ENCODE measurements at regions not wholly inside any gene's neighbourhood (a gene's known extent, or its start where the extent isn't known, plus 50 kb on each side); places are given as distances from the start of the nearest gene placed in this dataset.
"Not testable (repeated sequence)": the region's sequence is repeated elsewhere in the genome, so short reads cannot be mapped to it uniquely, and the experiment has no call there.

GRCh38 chr4:57989430-57989829 lies 879.2 kb upstream of the IGFBP7 start:
- no peaks in the 10 kb centered on the region for H3K27me3 ChIP-seq (ENCODE audit: control insufficient read depth in 3 of 3, insufficient read depth in 3 of 3, low read length in 3 of 3)
- FAIRE-seq: no peak
- H3K27ac ChIP-seq (ENCODE audit: low read depth in 1 of 3, low read length in 2 of 3): no peak overlapping the region
- WGBS, 3 donors: 81 to 86% (median 85%) methylated on average over 6 of the region's 6 CpGs
- DNase-seq: no peak
- no peaks in the 10 kb centered on the region for H3K4me1 ChIP-seq (ENCODE audit: control insufficient read depth in 3 of 3, insufficient read depth in 2 of 3, low read depth in 1 of 3, low read length in 2 of 3)
- no peaks in the 10 kb centered on the region for H3K9me3 ChIP-seq (ENCODE audit: control insufficient read depth in 2 of 2, insufficient read depth in 1 of 2, low read depth in 1 of 2, low read length in 1 of 2)
- H3K36me3 ChIP-seq (ENCODE audit: control insufficient read depth in 3 of 3, insufficient read depth in 2 of 3, low read depth in 1 of 3, low read length in 3 of 3): no peaks in the 10 kb centered on the region
- H3K4me3 ChIP-seq (ENCODE audit: low read depth in 1 of 3, low read length in 3 of 3): no peak overlapping the region

GRCh38 chr4:57985161-57985560 lies 875.0 kb upstream of the IGFBP7 start:
- Histone ChIP-seq H3K4me3 (ENCODE audit: low read depth in 1 of 3, low read length in 3 of 3) (no peak overlapping the region), H3K9me3 (ENCODE audit: control insufficient read depth in 2 of 2, insufficient read depth in 1 of 2, low read depth in 1 of 2, low read length in 1 of 2) (no peaks in the 10 kb centered on the region), H3K27me3 (ENCODE audit: control insufficient read depth in 3 of 3, insufficient read depth in 3 of 3, low read length in 3 of 3) (no peaks in the 10 kb centered on the region), H3K4me1 (ENCODE audit: control insufficient read depth in 3 of 3, insufficient read depth in 2 of 3, low read depth in 1 of 3, low read length in 2 of 3) (no peaks in the 10 kb centered on the region), H3K36me3 (ENCODE audit: control insufficient read depth in 3 of 3, insufficient read depth in 2 of 3, low read depth in 1 of 3, low read length in 3 of 3) (no peaks in the 10 kb centered on the region), H3K27ac (ENCODE audit: low read depth in 1 of 3, low read length in 2 of 3) (no peak overlapping the region)
- no peak for DNase-seq
- no peak for FAIRE-seq

- WGBS, 3 donors: 56 to 70% (median 57%) methylated on average over 5 of the region's 5 CpGs
Observed at GRCh38 chr4:57981123-57981522, 870.9 kb upstream of the IGFBP7 start.

GRCh38 chr4:57974821-57975220 lies 864.6 kb upstream of the IGFBP7 start:
- H3K27me3 ChIP-seq (ENCODE audit: control insufficient read depth in 3 of 3, insufficient read depth in 3 of 3, low read length in 3 of 3): no peaks in the 10 kb centered on the region
- no peaks in the 10 kb centered on the region for H3K9me3 ChIP-seq (ENCODE audit: control insufficient read depth in 2 of 2, insufficient read depth in 1 of 2, low read depth in 1 of 2, low read length in 1 of 2)
- no peak overlapping the region for H3K27ac ChIP-seq (ENCODE audit: low read depth in 1 of 3, low read length in 2 of 3)
- DNase-seq (no peak), FAIRE-seq (no peak)
- no peaks in the 10 kb centered on the region for H3K4me1 ChIP-seq (ENCODE audit: control insufficient read depth in 3 of 3, insufficient read depth in 2 of 3, low read depth in 1 of 3, low read length in 2 of 3)
- no peaks in the 10 kb centered on the region for H3K36me3 ChIP-seq (ENCODE audit: control insufficient read depth in 3 of 3, insufficient read depth in 2 of 3, low read depth in 1 of 3, low read length in 3 of 3)
- H3K4me3 ChIP-seq (ENCODE audit: low read depth in 1 of 3, low read length in 3 of 3): no peak overlapping the region
- WGBS, 3 donors: 74 to 82% (median 80%) methylated on average over 4 of the region's 4 CpGs

More at GRCh38 chr4:57981123-57981522, 870.9 kb upstream of the IGFBP7 start:
- Histone ChIP-seq H3K27me3 (ENCODE audit: control insufficient read depth in 3 of 3, insufficient read depth in 3 of 3, low read length in 3 of 3) (no peaks in the 10 kb centered on the region), H3K36me3 (ENCODE audit: control insufficient read depth in 3 of 3, insufficient read depth in 2 of 3, low read depth in 1 of 3, low read length in 3 of 3) (no peaks in the 10 kb centered on the region), H3K4me1 (ENCODE audit: control insufficient read depth in 3 of 3, insufficient read depth in 2 of 3, low read depth in 1 of 3, low read length in 2 of 3) (no peaks in the 10 kb centered on the region), H3K27ac (ENCODE audit: low read depth in 1 of 3, low read length in 2 of 3) (no peak overlapping the region), H3K9me3 (ENCODE audit: control insufficient read depth in 2 of 2, insufficient read depth in 1 of 2, low read depth in 1 of 2, low read length in 1 of 2) (no peaks in the 10 kb centered on the region), H3K4me3 (ENCODE audit: low read depth in 1 of 3, low read length in 3 of 3) (no peak overlapping the region)
- no peak for FAIRE-seq
- no peak for DNase-seq

GRCh38 chr4:57973819-57974218 lies 863.6 kb upstream of the IGFBP7 start:
- no peak overlapping the region for H3K27ac ChIP-seq (ENCODE audit: low read depth in 1 of 3, low read length in 2 of 3)
- H3K4me3 ChIP-seq (ENCODE audit: low read depth in 1 of 3, low read length in 3 of 3): no peak overlapping the region
- H3K27me3 ChIP-seq (ENCODE audit: control insufficient read depth in 3 of 3, insufficient read depth in 3 of 3, low read length in 3 of 3): no peaks in the 10 kb centered on the region
- DNase-seq (no peak), FAIRE-seq (no peak)
- no peaks in the 10 kb centered on the region for H3K9me3 ChIP-seq (ENCODE audit: control insufficient read depth in 2 of 2, insufficient read depth in 1 of 2, low read depth in 1 of 2, low read length in 1 of 2)
- no peaks in the 10 kb centered on the region for H3K4me1 ChIP-seq (ENCODE audit: control insufficient read depth in 3 of 3, insufficient read depth in 2 of 3, low read depth in 1 of 3, low read length in 2 of 3)
- H3K36me3 ChIP-seq (ENCODE audit: control insufficient read depth in 3 of 3, insufficient read depth in 2 of 3, low read depth in 1 of 3, low read length in 3 of 3): no peaks in the 10 kb centered on the region
- 69 to 77% (median 76%) methylated on average over 1 of the region's 1 CpG for WGBS, 3 donors

- Histone ChIP-seq H3K4me3 (ENCODE audit: low read depth in 1 of 3, low read length in 3 of 3) (no peak overlapping the region), H3K36me3 (ENCODE audit: control insufficient read depth in 3 of 3, insufficient read depth in 2 of 3, low read depth in 1 of 3, low read length in 3 of 3) (no peaks in the 10 kb centered on the region), H3K4me1 (ENCODE audit: control insufficient read depth in 3 of 3, insufficient read depth in 2 of 3, low read depth in 1 of 3, low read length in 2 of 3) (no peaks in the 10 kb centered on the region), H3K27ac (ENCODE audit: low read depth in 1 of 3, low read length in 2 of 3) (no peak overlapping the region), H3K9me3 (ENCODE audit: control insufficient read depth in 2 of 2, insufficient read depth in 1 of 2, low read depth in 1 of 2, low read length in 1 of 2) (peaks cover 0 to 11% of the 10 kb centered on the region in 2 donors), H3K27me3 (ENCODE audit: control insufficient read depth in 3 of 3, insufficient read depth in 3 of 3, low read length in 3 of 3) (no peaks in the 10 kb centered on the region)
- no peak for DNase-seq
- no peak for FAIRE-seq
Observed at GRCh38 chr4:57971261-57971660, 861.1 kb upstream of the IGFBP7 start.

- H3K4me1 ChIP-seq (ENCODE audit: control insufficient read depth in 3 of 3, insufficient read depth in 2 of 3, low read depth in 1 of 3, low read length in 2 of 3): no peaks in the 10 kb centered on the region
- FAIRE-seq (no peak), DNase-seq (no peak)
- H3K27ac ChIP-seq (ENCODE audit: low read depth in 1 of 3, low read length in 2 of 3): no peak overlapping the region
- no peaks in the 10 kb centered on the region for H3K27me3 ChIP-seq (ENCODE audit: control insufficient read depth in 3 of 3, insufficient read depth in 3 of 3, low read length in 3 of 3)
- WGBS, 3 donors: 87 to 94% (median 94%) methylated on average over 21 to 23 of the region's 23 CpGs
- no peak overlapping the region for H3K4me3 ChIP-seq (ENCODE audit: low read depth in 1 of 3, low read length in 3 of 3)
- H3K9me3 ChIP-seq (ENCODE audit: control insufficient read depth in 2 of 2, insufficient read depth in 1 of 2, low read depth in 1 of 2, low read length in 1 of 2): peaks cover 0 to 11% of the 10 kb centered on the region in 2 donors
- no peaks in the 10 kb centered on the region for H3K36me3 ChIP-seq (ENCODE audit: control insufficient read depth in 3 of 3, insufficient read depth in 2 of 3, low read depth in 1 of 3, low read length in 3 of 3)
Observed at GRCh38 chr4:57966987-57967760, 857.0 kb upstream of the IGFBP7 start.

- not testable (repeated sequence) for FAIRE-seq; DNase-seq; H3K4me3 ChIP-seq (ENCODE audit: low read depth in 1 of 3, low read length in 3 of 3); H3K27me3 ChIP-seq (ENCODE audit: control insufficient read depth in 3 of 3, insufficient read depth in 3 of 3, low read length in 3 of 3); H3K36me3 ChIP-seq (ENCODE audit: control insufficient read depth in 3 of 3, insufficient read depth in 2 of 3, low read depth in 1 of 3, low read length in 3 of 3); H3K4me1 ChIP-seq (ENCODE audit: control insufficient read depth in 3 of 3, insufficient read depth in 2 of 3, low read depth in 1 of 3, low read length in 2 of 3); H3K27ac ChIP-seq (ENCODE audit: low read depth in 1 of 3, low read length in 2 of 3)
- WGBS, 3 donors: 93 to 94% (median 93%) methylated on average over 24 to 25 of the region's 25 CpGs
- H3K9me3 ChIP-seq (ENCODE audit: control insufficient read depth in 2 of 2, insufficient read depth in 1 of 2, low read depth in 1 of 2, low read length in 1 of 2): peaks cover 0 to 11% of the 10 kb centered on the region in 2 donors
Observed at GRCh38 chr4:57965431-57965830, 855.2 kb upstream of the IGFBP7 start.

- Histone ChIP-seq H3K27ac (ENCODE audit: low read depth in 1 of 3, low read length in 2 of 3) (no peak overlapping the region), H3K27me3 (ENCODE audit: control insufficient read depth in 3 of 3, insufficient read depth in 3 of 3, low read length in 3 of 3) (no peaks in the 10 kb centered on the region), H3K36me3 (ENCODE audit: control insufficient read depth in 3 of 3, insufficient read depth in 2 of 3, low read depth in 1 of 3, low read length in 3 of 3) (no peaks in the 10 kb centered on the region), H3K4me1 (ENCODE audit: control insufficient read depth in 3 of 3, insufficient read depth in 2 of 3, low read depth in 1 of 3, low read length in 2 of 3) (no peaks in the 10 kb centered on the region), H3K4me3 (ENCODE audit: low read depth in 1 of 3, low read length in 3 of 3) (no peak overlapping the region), H3K9me3 (ENCODE audit: control insufficient read depth in 2 of 2, insufficient read depth in 1 of 2, low read depth in 1 of 2, low read length in 1 of 2) (no peaks in the 10 kb centered on the region)
- FAIRE-seq (no peak), DNase-seq (no peak)
- WGBS, 3 donors: 66 to 70% (median 67%) methylated on average over 1 of the region's 1 CpG
Observed at GRCh38 chr4:57945298-57945697, 835.1 kb upstream of the IGFBP7 start.

Measured in small intestine (tissue), 7 donors.